ENCODE measurements at regions not wholly inside any gene's neighbourhood (a gene's known extent, or its start where the extent isn't known, plus 50 kb on each side); places are given as distances from the start of the nearest gene placed in this dataset.

GRCh38 chrY:21028506-21028905 is 272.6 kb downstream of the RPS4Y2 start:
- no peak for TF ChIP-seq POLR2A (IDR thresholded peaks at IDR 0.05)
- TF ChIP-seq CTCF (IDR thresholded peaks at IDR 0.05): no peak
